MM.1S (cell line): ENCODE measurements at regions not wholly inside any gene's neighbourhood (a gene's known extent, or its start where the extent isn't known, plus 50 kb on each side); places are given as distances from the start of the nearest gene placed in this dataset.

Source experiments
- DNase-seq: peaks from one replicate; pipeline ENCODE4 v3.0.0-alpha.2; 2015
- H2AFZ ChIP-seq: fragments of 300-600 bp; sonication (generic); 2 replicates; pipeline ENCODE4 v1.6.0; 2016; ENCODE audit warnings: antibody characterized with exemption, low read length
- H3F3A ChIP-seq: fragments of 300-600 bp; sonication (generic); 2 replicates; pipeline ENCODE4 v1.6.1; 2016; ENCODE audit warnings: mild to moderate bottlenecking, antibody characterized with exemption, low read length, moderate library complexity, mixed read lengths; ENCODE audit not compliant: insufficient read depth
- H3K27ac ChIP-seq: fragments of 300-600 bp; sonication (generic); 2 replicates; pipeline ENCODE4 v1.5.1; 2016; ENCODE audit warnings: mild to moderate bottlenecking, low read length
- H3K27me3 ChIP-seq: fragments of 300-600 bp; sonication (generic); replicated peaks from 2 replicates; pipeline ENCODE4 v1.6.0; 2016; ENCODE audit warnings: low read length; ENCODE audit not compliant: insufficient read depth
- H3K36me3 ChIP-seq: fragments of 300-600 bp; sonication (generic); replicated peaks from 2 replicates; pipeline ENCODE4 v1.6.1; 2016; ENCODE audit warnings: mild to moderate bottlenecking, low read length, mixed read lengths; ENCODE audit not compliant: insufficient read depth
- H3K4me1 ChIP-seq: fragments of 300-600 bp; sonication (generic); 2 replicates; pipeline ENCODE4 v1.6.1; 2016; ENCODE audit warnings: low read length, mixed read lengths
- H3K4me2 ChIP-seq: fragments of 300-600 bp; sonication (generic); 2 replicates; pipeline ENCODE4 v1.6.0; 2016; ENCODE audit warnings: low read depth, low read length
- H3K4me3 ChIP-seq: fragments of 300-600 bp; sonication (generic); 2 replicates; pipeline ENCODE4 v1.5.1; 2016; ENCODE audit warnings: low read length, mixed read lengths
- H3K79me2 ChIP-seq: fragments of 300-600 bp; sonication (generic); 2 replicates; pipeline ENCODE4 v1.6.1; 2016; ENCODE audit warnings: mixed run types, low read length, mixed read lengths
- H3K9ac ChIP-seq: fragments of 300-600 bp; sonication (generic); 2 replicates; pipeline ENCODE4 v1.6.1; 2016; ENCODE audit warnings: low read length, mixed read lengths
- H3K9me2 ChIP-seq: fragments of 300-600 bp; sonication (generic); replicated peaks from 2 replicates; pipeline ENCODE4 v1.6.1; 2016; ENCODE audit warnings: mild to moderate bottlenecking, low read length, mixed read lengths; ENCODE audit not compliant: insufficient read depth
- H3K9me3 ChIP-seq: fragments of 300-600 bp; sonication (generic); replicated peaks from 2 replicates; pipeline ENCODE4 v1.6.1; 2016; ENCODE audit warnings: mild to moderate bottlenecking, low read length, mixed read lengths; ENCODE audit not compliant: insufficient read depth
- H4K20me1 ChIP-seq: fragments of 300-600 bp; sonication (generic); 2 replicates; pipeline ENCODE4 v1.6.1; 2016; ENCODE audit warnings: mild to moderate bottlenecking, low read length, moderate library complexity, mixed read lengths; ENCODE audit not compliant: insufficient read depth
- CTCF ChIP-seq: fragments of 300-600 bp; sonication (generic); IDR thresholded peaks from 2 replicates; pipeline ENCODE4 v1.5.1; 2016; ENCODE audit warnings: antibody characterized with exemption, low read length, mixed read lengths
- EZH2 ChIP-seq: fragments of 300-600 bp; sonication (generic); optimal IDR thresholded peaks from 2 replicates; pipeline ENCODE3; 2017; ENCODE audit warnings: low read depth, mild to moderate bottlenecking, antibody characterized with exemption, low read length, mixed read lengths
- EZH2phosphoT487 ChIP-seq: fragments of 300-600 bp; sonication (generic); IDR thresholded peaks from 2 replicates; pipeline ENCODE4 v1.6.1; 2018; ENCODE audit warnings: antibody characterized with exemption, low read length

- Histone ChIP-seq H3F3A (no peaks in the 10 kb centered on the region), H2AFZ (no peak overlapping the region), H3K9ac (no peak overlapping the region), H3K36me3 (no peaks in the 10 kb centered on the region), H3K4me1 (peaks cover 4% of the 10 kb centered on the region; the same call in 1 of the 2 replicates), H4K20me1 (no peaks in the 10 kb centered on the region), H3K4me2 (no peak overlapping the region), H3K9me2 (no peaks in the 10 kb centered on the region), H3K9me3 (no peaks in the 10 kb centered on the region), H3K27me3 (no peaks in the 10 kb centered on the region), H3K27ac (no peak overlapping the region), H3K4me3 (no peak overlapping the region), H3K79me2 (no peaks in the 10 kb centered on the region)
- no peak for DNase-seq
- no peak for TF ChIP-seq EZH2phosphoT487
- no peak for TF ChIP-seq EZH2
- TF ChIP-seq CTCF = no peak
These were observed 181.4 kb downstream of the BCAS1 start for GRCh38 chr20:53888951-53889350.

GRCh38 chr20:53888510-53888909 is 181.9 kb downstream of the BCAS1 start:
- Histone ChIP-seq H3K4me1 (peaks cover 4% of the 10 kb centered on the region; the same call in 1 of the 2 replicates), H3K4me2 (no peak overlapping the region), H3K27me3 (no peaks in the 10 kb centered on the region), H3K4me3 (no peak overlapping the region), H3F3A (no peaks in the 10 kb centered on the region), H3K27ac (no peak overlapping the region), H2AFZ (no peak overlapping the region), H3K9me3 (no peaks in the 10 kb centered on the region), H3K9ac (no peak overlapping the region), H3K79me2 (no peaks in the 10 kb centered on the region), H4K20me1 (no peaks in the 10 kb centered on the region), H3K9me2 (no peaks in the 10 kb centered on the region), H3K36me3 (no peaks in the 10 kb centered on the region)
- no peak for DNase-seq
- no peak for TF ChIP-seq EZH2phosphoT487
- TF ChIP-seq EZH2 = no peak
- TF ChIP-seq CTCF = no peak

- H3K27ac ChIP-seq = no peak overlapping the region
- no peaks in the 10 kb centered on the region for H3F3A ChIP-seq
These were observed 182.4 kb downstream of the BCAS1 start for GRCh38 chr20:53887973-53888372.

More at GRCh38 chr20:53887973-53888372, 182.4 kb downstream of the BCAS1 start:
- Histone ChIP-seq H3K4me3 (no peak overlapping the region), H3K27me3 (no peaks in the 10 kb centered on the region), H3K4me2 (no peak overlapping the region), H4K20me1 (no peaks in the 10 kb centered on the region), H3K9ac (no peak overlapping the region), H3K9me2 (no peaks in the 10 kb centered on the region), H3K9me3 (no peaks in the 10 kb centered on the region), H3K36me3 (no peaks in the 10 kb centered on the region), H2AFZ (no peak overlapping the region), H3K4me1 (peaks cover 2% of the 10 kb centered on the region; the same call in 1 of the 2 replicates), H3K79me2 (no peaks in the 10 kb centered on the region)
- TF ChIP-seq EZH2 (no peak), EZH2phosphoT487 (no peak), CTCF (no peak)
- no peak for DNase-seq
